Endothelial cell (in vitro differentiated cells): ENCODE measurements at regions not wholly inside any gene's neighbourhood (a gene's known extent, or its start where the extent isn't known, plus 50 kb on each side); places are given as distances from the start of the nearest gene placed in this dataset.

Experiments used
- DNase-seq: peaks from one replicate; pipeline ENCODE4 v3.0.0; 2021; ENCODE audit warnings: low spot score
- H3K27ac Mint-ChIP-seq: one replicate; pipeline ENCODE4 v1.8.0; 2021; ENCODE audit warnings: mixed read lengths, inconsistent platforms; ENCODE audit not compliant: unreplicated experiment
- H3K27me3 Mint-ChIP-seq: one replicate; pipeline ENCODE4 v1.8.0; 2021; ENCODE audit warnings: mild to moderate bottlenecking, moderate library complexity, mixed read lengths, inconsistent platforms; ENCODE audit not compliant: unreplicated experiment
- H3K36me3 Mint-ChIP-seq: one replicate; pipeline ENCODE4 v1.8.0; 2021; ENCODE audit warnings: mild to moderate bottlenecking, low read depth, mixed read lengths, inconsistent platforms; ENCODE audit not compliant: unreplicated experiment
- H3K4me1 Mint-ChIP-seq: one replicate; pipeline ENCODE4 v1.8.0; 2021; ENCODE audit warnings: mild to moderate bottlenecking, mixed read lengths, inconsistent platforms; ENCODE audit not compliant: unreplicated experiment
- H3K4me3 Mint-ChIP-seq: one replicate; pipeline ENCODE4 v1.8.0; 2021; ENCODE audit warnings: mild to moderate bottlenecking, mixed read lengths, inconsistent platforms; ENCODE audit not compliant: unreplicated experiment
- H3K9me3 Mint-ChIP-seq: one replicate; pipeline ENCODE4 v1.8.0; 2021; ENCODE audit warnings: mixed read lengths, inconsistent platforms; ENCODE audit not compliant: unreplicated experiment
- CTCF ChIP-seq: fragments of 200-600 bp; sonication (generic); IDR thresholded peaks from one replicate; pipeline ENCODE4 v1.5.0; 2021; ENCODE audit warnings: antibody characterized with exemption; ENCODE audit not compliant: unreplicated experiment

DNA sequence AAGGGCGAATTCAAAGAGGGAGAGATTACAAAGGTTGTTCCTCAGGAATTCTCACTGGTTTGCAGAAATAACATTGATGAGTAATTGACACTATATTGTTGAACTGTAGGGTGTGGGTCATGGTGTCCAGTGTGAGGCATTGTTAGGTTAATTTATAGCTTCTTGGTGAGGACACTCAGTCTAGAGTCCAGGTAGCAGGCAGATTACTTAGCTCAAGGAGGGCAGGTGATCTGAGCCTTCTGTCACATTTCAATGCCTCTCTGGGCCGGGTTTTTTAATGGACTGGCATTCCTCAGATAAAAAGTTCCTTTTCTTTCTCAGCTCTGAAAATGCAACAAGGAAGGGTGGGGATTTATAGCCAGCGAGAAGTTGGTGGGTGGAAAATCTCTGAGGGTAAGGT is 194.2 kb upstream of the PROK2 start:
- Mint-ChIP-seq H3K4me3 (no peak overlapping the region), H3K9me3 (no peaks in the 10 kb centered on the region), H3K36me3 (no peaks in the 10 kb centered on the region), H3K27ac (no peak overlapping the region), H3K4me1 (no peaks in the 10 kb centered on the region), H3K27me3 (peaks cover 1% of the 10 kb centered on the region)
- TF ChIP-seq CTCF = no peak
- DNase-seq = no peak

- TF ChIP-seq CTCF = no peak
- H3K4me3 Mint-ChIP-seq = no peak overlapping the region
- no peaks in the 10 kb centered on the region for H3K36me3 Mint-ChIP-seq
- H3K27me3 Mint-ChIP-seq = peaks cover 1% of the 10 kb centered on the region
- no peaks in the 10 kb centered on the region for H3K4me1 Mint-ChIP-seq
- no peak for DNase-seq
- H3K9me3 Mint-ChIP-seq = no peaks in the 10 kb centered on the region
- no peak overlapping the region for H3K27ac Mint-ChIP-seq
Observed at GRCh38 chr3:71978150-71978721, 193.3 kb upstream of the PROK2 start.

DNA sequence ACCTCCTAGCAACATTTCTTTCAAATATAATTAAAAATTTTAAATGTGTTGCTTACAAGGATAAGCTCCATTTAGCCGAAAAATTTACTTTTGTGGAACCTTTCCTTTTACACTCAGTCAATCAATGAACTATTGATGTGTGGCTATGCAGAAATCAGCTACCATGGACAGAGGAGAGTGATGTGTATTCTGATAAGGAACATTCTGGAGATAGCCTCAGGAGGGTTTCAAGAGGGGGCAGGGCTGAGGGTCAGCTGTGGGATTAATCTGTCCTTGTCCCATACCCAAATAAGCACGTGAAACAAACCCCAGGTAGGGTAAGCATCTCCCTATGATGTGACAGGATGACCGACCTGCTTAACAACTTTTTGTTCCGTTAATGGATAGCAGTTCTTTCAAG is 192.6 kb upstream of the PROK2 start:
- Mint-ChIP-seq H3K27me3 (peaks cover 1% of the 10 kb centered on the region), H3K36me3 (no peaks in the 10 kb centered on the region)

GRCh38 chr3:71975573-71975972 is 190.6 kb upstream of the PROK2 start:
- H3K27me3 Mint-ChIP-seq = peaks cover 1% of the 10 kb centered on the region
- H3K4me1 Mint-ChIP-seq = no peaks in the 10 kb centered on the region
- H3K4me3 Mint-ChIP-seq = no peak overlapping the region
- DNase-seq = no peak
- H3K36me3 Mint-ChIP-seq = no peaks in the 10 kb centered on the region
- H3K9me3 Mint-ChIP-seq = no peaks in the 10 kb centered on the region
- no peak overlapping the region for H3K27ac Mint-ChIP-seq
- no peak for TF ChIP-seq CTCF

More for the DNA sequence above, 192.6 kb upstream of the PROK2 start:
- Mint-ChIP-seq H3K4me1 (no peaks in the 10 kb centered on the region), H3K27ac (no peak overlapping the region), H3K9me3 (no peaks in the 10 kb centered on the region), H3K4me3 (no peak overlapping the region)
- TF ChIP-seq CTCF = no peak
- no peak for DNase-seq

- H3K4me1 Mint-ChIP-seq = no peaks in the 10 kb centered on the region
- no peaks in the 10 kb centered on the region for H3K9me3 Mint-ChIP-seq
- no peak overlapping the region for H3K27ac Mint-ChIP-seq
- H3K36me3 Mint-ChIP-seq = no peaks in the 10 kb centered on the region
- TF ChIP-seq CTCF = no peak
- H3K4me3 Mint-ChIP-seq = no peak overlapping the region
- DNase-seq = no peak
- peaks cover 1% of the 10 kb centered on the region for H3K27me3 Mint-ChIP-seq
Observed at GRCh38 chr3:71974786-71975185, 189.8 kb upstream of the PROK2 start.
